ENCODE measurements at regions not wholly inside any gene's neighbourhood (a gene's known extent, or its start where the extent isn't known, plus 50 kb on each side); places are given as distances from the start of the nearest gene placed in this dataset.

DNA sequence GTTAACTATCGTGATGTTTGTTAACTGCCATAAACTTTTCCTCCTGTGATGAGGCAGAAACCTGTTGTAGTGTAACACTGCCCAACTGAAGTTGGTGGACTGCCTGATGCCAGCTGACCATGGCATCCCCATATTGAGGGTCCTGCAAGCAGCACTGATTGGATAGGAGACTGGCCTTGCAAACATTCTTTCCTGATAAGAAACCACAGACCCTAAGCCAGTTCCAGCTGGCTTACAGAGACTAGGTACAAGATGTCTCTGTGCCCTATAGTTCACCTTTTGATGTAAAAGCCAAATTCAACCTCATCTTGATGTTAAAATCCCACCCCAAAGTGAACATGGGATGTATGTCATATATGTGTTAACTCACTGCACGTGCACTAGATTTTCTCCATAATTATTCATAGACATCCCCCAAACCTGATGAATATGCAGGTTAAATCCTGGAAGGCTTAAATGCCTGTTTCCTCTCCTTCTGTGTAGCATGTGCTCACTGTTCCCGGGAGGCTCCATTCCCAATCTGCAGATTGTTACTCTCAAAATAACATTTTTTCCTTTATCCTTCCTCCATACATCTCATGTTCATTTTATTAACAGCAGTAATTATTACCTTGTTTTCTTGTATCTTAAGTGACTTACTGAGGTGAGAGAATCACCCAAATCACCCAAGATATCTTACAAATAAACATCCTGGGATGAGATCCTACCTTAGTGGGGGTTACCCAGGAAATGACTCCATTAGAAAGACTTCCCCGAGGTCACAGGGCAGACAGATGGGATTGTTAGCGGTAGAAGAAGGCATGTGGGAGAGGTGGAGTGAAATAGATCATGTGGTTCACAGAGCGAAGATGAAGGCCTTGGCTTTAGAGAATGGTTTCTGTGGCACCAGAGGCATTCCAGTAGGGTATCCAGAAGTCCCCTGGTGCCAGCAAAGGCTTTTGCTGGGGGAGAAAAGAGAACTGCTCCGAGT, 566.7 kb downstream of the CCDC171 start:
- no peaks in the 10 kb centered on the region for H3K36me3 ChIP-seq
- no peak for DNase-seq
- no peak overlapping the region for H3K4me3 ChIP-seq
- no peak for TF ChIP-seq POLR2A (IDR thresholded peaks at IDR 0.05)
- TF ChIP-seq, protein P1, sequence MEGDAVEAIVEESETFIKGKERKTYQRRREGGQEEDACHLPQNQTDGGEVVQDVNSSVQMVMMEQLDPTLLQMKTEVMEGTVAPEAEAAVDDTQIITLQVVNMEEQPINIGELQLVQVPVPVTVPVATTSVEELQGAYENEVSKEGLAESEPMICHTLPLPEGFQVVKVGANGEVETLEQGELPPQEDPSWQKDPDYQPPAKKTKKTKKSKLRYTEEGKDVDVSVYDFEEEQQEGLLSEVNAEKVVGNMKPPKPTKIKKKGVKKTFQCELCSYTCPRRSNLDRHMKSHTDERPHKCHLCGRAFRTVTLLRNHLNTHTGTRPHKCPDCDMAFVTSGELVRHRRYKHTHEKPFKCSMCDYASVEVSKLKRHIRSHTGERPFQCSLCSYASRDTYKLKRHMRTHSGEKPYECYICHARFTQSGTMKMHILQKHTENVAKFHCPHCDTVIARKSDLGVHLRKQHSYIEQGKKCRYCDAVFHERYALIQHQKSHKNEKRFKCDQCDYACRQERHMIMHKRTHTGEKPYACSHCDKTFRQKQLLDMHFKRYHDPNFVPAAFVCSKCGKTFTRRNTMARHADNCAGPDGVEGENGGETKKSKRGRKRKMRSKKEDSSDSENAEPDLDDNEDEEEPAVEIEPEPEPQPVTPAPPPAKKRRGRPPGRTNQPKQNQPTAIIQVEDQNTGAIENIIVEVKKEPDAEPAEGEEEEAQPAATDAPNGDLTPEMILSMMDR (IDR thresholded peaks at IDR 0.05): no peak
- intact Hi-C loops (cut with DNase I): no loop called here
- H3K4me1 ChIP-seq: no peaks in the 10 kb centered on the region
- no peaks in the 10 kb centered on the region for H3K27me3 ChIP-seq
- 71% methylated on average over 7 of the region's 7 CpGs for WGBS (ENCODE audit: insufficient coverage, low coverage, low lambda C conversion rate, missing lambda C conversion rate)
- H3K27ac ChIP-seq: no peak overlapping the region
- H3K9me3 ChIP-seq: no peaks in the 10 kb centered on the region
- no peak for ATAC-seq

DNA sequence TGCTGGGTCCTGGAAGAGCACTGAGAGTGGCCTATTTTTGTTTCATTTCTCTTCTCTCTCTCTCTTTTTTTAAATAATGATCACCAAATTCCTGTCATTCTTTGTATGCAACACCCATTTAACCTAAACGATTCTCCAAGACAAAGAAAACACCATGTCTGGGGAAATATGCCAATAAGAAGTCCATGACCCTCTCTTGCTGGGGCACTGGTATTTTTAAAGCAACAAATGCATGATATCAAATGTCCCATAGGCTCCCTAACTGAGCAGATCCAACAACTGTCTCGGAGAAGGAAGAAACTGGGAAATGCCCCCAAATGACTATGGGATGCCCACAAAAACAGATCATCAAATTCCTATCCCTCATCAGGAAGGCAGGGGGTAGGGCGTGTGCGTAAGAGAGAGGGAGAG, 567.4 kb downstream of the CCDC171 start:
- Histone ChIP-seq H3K36me3 (no peaks in the 10 kb centered on the region), H3K27me3 (no peaks in the 10 kb centered on the region), H3K4me1 (no peaks in the 10 kb centered on the region), H3K27ac (no peak overlapping the region), H3K9me3 (no peaks in the 10 kb centered on the region), H3K4me3 (no peak overlapping the region)
- TF ChIP-seq, protein P1 (IDR thresholded peaks at IDR 0.05): no peak
- TF ChIP-seq POLR2A (IDR thresholded peaks at IDR 0.05): no peak
- intact Hi-C loops (cut with DNase I): no loop called here
- ATAC-seq (no peak), DNase-seq (no peak)
- WGBS (ENCODE audit: insufficient coverage, low coverage, low lambda C conversion rate, missing lambda C conversion rate): 52% methylated on average over 2 of the region's 4 CpGs

DNA sequence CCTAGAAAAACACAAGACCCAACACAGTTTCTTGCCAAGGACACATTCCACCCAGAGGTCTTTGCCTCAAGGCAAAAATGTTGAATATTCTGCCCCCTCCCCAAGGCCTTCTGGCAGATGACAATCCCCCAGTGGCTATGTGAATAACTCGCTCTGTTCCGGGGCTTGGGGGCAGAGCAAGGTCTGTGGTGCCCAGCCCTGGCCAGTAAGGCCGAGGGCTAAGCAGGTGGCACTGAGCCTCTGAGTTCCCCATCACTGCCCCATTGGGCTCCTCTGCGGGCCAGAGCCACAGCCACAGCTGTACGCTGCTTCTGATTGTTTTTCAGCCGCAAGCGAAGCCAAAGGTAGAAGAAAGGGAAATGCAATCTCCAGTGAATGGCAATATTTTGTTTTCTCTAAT, 567.9 kb downstream of the CCDC171 start:
- DNase-seq (no peak), ATAC-seq (no peak)
- TF ChIP-seq, protein P1 (IDR thresholded peaks at IDR 0.05): no peak
- no peak for TF ChIP-seq POLR2A (IDR thresholded peaks at IDR 0.05)
- WGBS (ENCODE audit: insufficient coverage, low coverage, low lambda C conversion rate, missing lambda C conversion rate): 81% methylated on average over 4 of the region's 7 CpGs
- Histone ChIP-seq H3K9me3 (no peaks in the 10 kb centered on the region), H3K27me3 (no peaks in the 10 kb centered on the region), H3K36me3 (no peaks in the 10 kb centered on the region), H3K4me3 (no peak overlapping the region), H3K27ac (no peak overlapping the region), H3K4me1 (no peaks in the 10 kb centered on the region)
- intact Hi-C loops (cut with DNase I): no loop called here

DNA sequence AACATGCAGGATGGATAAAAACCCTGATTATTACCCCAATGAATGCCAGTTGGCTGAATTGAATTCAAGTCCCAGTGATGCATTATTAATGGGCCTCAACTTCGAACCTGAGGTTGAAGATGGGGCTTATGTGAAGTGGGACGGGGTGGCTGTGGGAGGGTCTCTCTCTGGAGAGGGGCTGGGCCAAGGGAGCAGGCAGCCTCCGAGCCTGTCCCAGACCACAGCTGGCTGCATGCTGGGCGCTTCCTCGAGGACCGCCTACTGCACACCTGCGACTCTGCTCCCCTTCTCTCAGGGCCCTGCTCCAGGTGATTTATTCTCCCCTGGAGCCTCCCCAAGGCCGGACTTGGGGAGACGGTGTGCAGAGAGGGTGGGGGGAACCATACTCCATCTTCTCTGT, 568.3 kb downstream of the CCDC171 start:
- Histone ChIP-seq H3K4me3 (no peak overlapping the region), H3K9me3 (no peaks in the 10 kb centered on the region), H3K27me3 (no peaks in the 10 kb centered on the region), H3K36me3 (no peaks in the 10 kb centered on the region), H3K4me1 (no peaks in the 10 kb centered on the region), H3K27ac (no peak overlapping the region)
- WGBS (ENCODE audit: insufficient coverage, low coverage, low lambda C conversion rate, missing lambda C conversion rate): no CpG with 5 or more reads among the region's 9 CpGs
- DNase-seq (no peak), ATAC-seq (no peak)
- TF ChIP-seq, protein P1 (IDR thresholded peaks at IDR 0.05): no peak
- TF ChIP-seq POLR2A (IDR thresholded peaks at IDR 0.05): no peak
- intact Hi-C loops (cut with DNase I): no loop called here

Data from right lobe of liver (tissue), 6 donors.